ENCODE measurements at regions not wholly inside any gene's neighbourhood (a gene's known extent, or its start where the extent isn't known, plus 50 kb on each side); places are given as distances from the start of the nearest gene placed in this dataset.

DNA sequence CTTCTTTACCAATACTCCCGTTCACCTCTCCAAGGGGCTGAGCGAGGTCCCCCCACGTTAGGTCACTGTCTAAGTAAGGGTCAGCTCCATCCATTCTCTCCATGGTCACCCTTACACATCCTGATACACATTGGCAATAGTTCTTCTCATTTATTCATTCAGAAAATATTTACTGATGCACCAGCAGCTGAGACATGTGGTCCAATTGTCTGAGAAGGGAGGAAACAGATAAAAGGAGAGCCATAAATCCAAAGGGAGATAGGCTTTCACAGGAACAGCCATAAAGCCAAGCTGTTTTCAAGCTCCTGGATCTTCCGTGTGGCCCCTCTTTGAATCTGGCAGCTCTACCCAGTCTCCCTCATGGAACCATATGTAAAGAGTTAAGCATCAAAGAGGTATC lies 121.2 kb downstream of the TXNL1 start:
- DNase-seq = no peak
- no peak overlapping the region for H2AFZ ChIP-seq (ENCODE audit: low read length)

DNA sequence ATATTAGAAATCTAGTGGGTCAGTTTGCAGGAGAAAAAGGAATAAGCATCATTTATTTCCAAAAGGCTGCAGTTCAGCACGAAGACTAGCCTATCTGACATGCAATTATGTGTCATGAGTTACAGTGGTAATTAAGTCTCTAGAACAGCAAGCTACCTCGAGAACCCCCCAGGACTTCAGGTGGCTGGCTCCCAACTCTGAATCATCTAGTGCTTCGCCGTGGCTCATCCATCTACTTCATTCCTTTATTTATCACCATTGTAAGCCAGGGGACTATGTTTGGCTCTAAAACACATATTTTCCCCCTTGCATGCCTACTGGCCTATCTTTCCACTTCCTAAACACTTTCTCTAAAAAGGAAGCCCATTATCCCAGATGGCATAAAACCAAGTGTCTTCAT lies 121.6 kb downstream of the TXNL1 start:
- Histone ChIP-seq H3K9me2 (replicated peaks; ENCODE audit: insufficient read depth, low read length) (no peaks in the 10 kb centered on the region), H3K9me3 (replicated peaks; ENCODE audit: insufficient read depth, low read length) (no peaks in the 10 kb centered on the region), H3K79me2 (ENCODE audit: low read length) (no peaks in the 10 kb centered on the region), H2AFZ (ENCODE audit: low read length) (no peak overlapping the region), H3K4me3 (ENCODE audit: low read length) (no peak overlapping the region), H3K9ac (ENCODE audit: low read length) (no peak overlapping the region), H3K27me3 (replicated peaks; ENCODE audit: insufficient read depth, low read length) (no peaks in the 10 kb centered on the region), H4K20me1 (ENCODE audit: insufficient read depth, low read length) (no peaks in the 10 kb centered on the region), H3K4me1 (ENCODE audit: low read length) (peaks cover 8% of the 10 kb centered on the region; the same call in 1 of the 2 replicates), H3F3A (ENCODE audit: insufficient read depth, low read length) (no peaks in the 10 kb centered on the region), H3K4me2 (ENCODE audit: low read depth, low read length) (no peak overlapping the region), H3K36me3 (replicated peaks; ENCODE audit: insufficient read depth, low read length) (no peaks in the 10 kb centered on the region), H3K27ac (ENCODE audit: low read length) (no peak overlapping the region)
- TF ChIP-seq, protein P1, sequence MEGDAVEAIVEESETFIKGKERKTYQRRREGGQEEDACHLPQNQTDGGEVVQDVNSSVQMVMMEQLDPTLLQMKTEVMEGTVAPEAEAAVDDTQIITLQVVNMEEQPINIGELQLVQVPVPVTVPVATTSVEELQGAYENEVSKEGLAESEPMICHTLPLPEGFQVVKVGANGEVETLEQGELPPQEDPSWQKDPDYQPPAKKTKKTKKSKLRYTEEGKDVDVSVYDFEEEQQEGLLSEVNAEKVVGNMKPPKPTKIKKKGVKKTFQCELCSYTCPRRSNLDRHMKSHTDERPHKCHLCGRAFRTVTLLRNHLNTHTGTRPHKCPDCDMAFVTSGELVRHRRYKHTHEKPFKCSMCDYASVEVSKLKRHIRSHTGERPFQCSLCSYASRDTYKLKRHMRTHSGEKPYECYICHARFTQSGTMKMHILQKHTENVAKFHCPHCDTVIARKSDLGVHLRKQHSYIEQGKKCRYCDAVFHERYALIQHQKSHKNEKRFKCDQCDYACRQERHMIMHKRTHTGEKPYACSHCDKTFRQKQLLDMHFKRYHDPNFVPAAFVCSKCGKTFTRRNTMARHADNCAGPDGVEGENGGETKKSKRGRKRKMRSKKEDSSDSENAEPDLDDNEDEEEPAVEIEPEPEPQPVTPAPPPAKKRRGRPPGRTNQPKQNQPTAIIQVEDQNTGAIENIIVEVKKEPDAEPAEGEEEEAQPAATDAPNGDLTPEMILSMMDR (IDR thresholded peaks at IDR 0.05; ENCODE audit: low read length) = no peak
- TF ChIP-seq EZH2 (optimal IDR thresholded peaks at IDR 0.05; ENCODE audit: low read depth, low read length) (no peak), EZH2phosphoT487 (IDR thresholded peaks at IDR 0.05; ENCODE audit: low read length) (no peak)
- no peak for DNase-seq

More for the DNA sequence above, 121.2 kb downstream of the TXNL1 start:
- no peaks in the 10 kb centered on the region for H4K20me1 ChIP-seq (ENCODE audit: insufficient read depth, low read length)
- no peaks in the 10 kb centered on the region for H3K27me3 ChIP-seq (replicated peaks; ENCODE audit: insufficient read depth, low read length)
- TF ChIP-seq EZH2 (optimal IDR thresholded peaks at IDR 0.05; ENCODE audit: low read depth, low read length) (no peak), EZH2phosphoT487 (IDR thresholded peaks at IDR 0.05; ENCODE audit: low read length) (no peak)
- TF ChIP-seq, protein P1 (IDR thresholded peaks at IDR 0.05; ENCODE audit: low read length) = no peak
- peaks cover 4% of the 10 kb centered on the region; the same call in 1 of the 2 replicates for H3K4me1 ChIP-seq (ENCODE audit: low read length)
- H3K9me3 ChIP-seq (replicated peaks; ENCODE audit: insufficient read depth, low read length) = no peaks in the 10 kb centered on the region
- H3F3A ChIP-seq (ENCODE audit: insufficient read depth, low read length) = no peaks in the 10 kb centered on the region
- H3K9me2 ChIP-seq (replicated peaks; ENCODE audit: insufficient read depth, low read length) = no peaks in the 10 kb centered on the region
- no peak overlapping the region for H3K9ac ChIP-seq (ENCODE audit: low read length)
- H3K4me3 ChIP-seq (ENCODE audit: low read length) = no peak overlapping the region
- no peaks in the 10 kb centered on the region for H3K36me3 ChIP-seq (replicated peaks; ENCODE audit: insufficient read depth, low read length)
- no peak overlapping the region for H3K4me2 ChIP-seq (ENCODE audit: low read depth, low read length)
- H3K27ac ChIP-seq (ENCODE audit: low read length) = no peak overlapping the region
- no peaks in the 10 kb centered on the region for H3K79me2 ChIP-seq (ENCODE audit: low read length)

DNA sequence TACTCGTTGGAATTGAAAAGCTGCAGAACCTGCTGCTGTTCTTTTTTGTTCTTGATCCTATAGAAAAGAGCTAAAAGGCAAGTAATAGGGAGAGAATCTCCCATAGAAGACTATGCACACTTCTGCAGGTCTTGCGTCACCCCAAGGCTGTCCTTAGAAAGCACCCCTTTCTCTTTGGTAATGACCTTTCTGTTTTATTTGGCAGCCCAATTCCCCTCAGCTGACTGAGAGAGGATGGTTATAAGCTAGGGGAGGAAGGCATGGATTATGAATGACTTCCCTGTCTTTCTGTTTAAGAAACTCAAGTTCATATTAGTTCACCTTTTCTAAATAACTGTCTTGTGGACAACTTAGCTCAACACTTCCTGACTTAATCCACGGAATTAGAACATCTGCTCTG lies 122.9 kb downstream of the TXNL1 start:
- Histone ChIP-seq H3K27me3 (replicated peaks; ENCODE audit: insufficient read depth, low read length) (no peaks in the 10 kb centered on the region), H3K9ac (ENCODE audit: low read length) (no peak overlapping the region), H3K79me2 (ENCODE audit: low read length) (no peaks in the 10 kb centered on the region), H3K9me3 (replicated peaks; ENCODE audit: insufficient read depth, low read length) (no peaks in the 10 kb centered on the region), H3K27ac (ENCODE audit: low read length) (no peak overlapping the region), H2AFZ (ENCODE audit: low read length) (no peak overlapping the region), H3K4me2 (ENCODE audit: low read depth, low read length) (no peak overlapping the region), H3K4me1 (ENCODE audit: low read length) (peaks cover 9% of the 10 kb centered on the region; the same call in 1 of the 2 replicates), H3F3A (ENCODE audit: insufficient read depth, low read length) (no peaks in the 10 kb centered on the region), H3K9me2 (replicated peaks; ENCODE audit: insufficient read depth, low read length) (no peaks in the 10 kb centered on the region), H3K36me3 (replicated peaks; ENCODE audit: insufficient read depth, low read length) (no peaks in the 10 kb centered on the region), H4K20me1 (ENCODE audit: insufficient read depth, low read length) (no peaks in the 10 kb centered on the region), H3K4me3 (ENCODE audit: low read length) (no peak overlapping the region)
- no peak for TF ChIP-seq EZH2phosphoT487 (IDR thresholded peaks at IDR 0.05; ENCODE audit: low read length)
- TF ChIP-seq EZH2 (optimal IDR thresholded peaks at IDR 0.05; ENCODE audit: low read depth, low read length) = no peak
- TF ChIP-seq, protein P1 (IDR thresholded peaks at IDR 0.05; ENCODE audit: low read length) = no peak
- no peak for DNase-seq

All from MM.1S (cell line).